HG03521 (cell line): ENCODE measurements at regions not wholly inside any gene's neighbourhood (a gene's known extent, or its start where the extent isn't known, plus 50 kb on each side); places are given as distances from the start of the nearest gene placed in this dataset.
"Not testable (repeated sequence)": the region's sequence is repeated elsewhere in the genome, so short reads cannot be mapped to it uniquely, and the experiment has no call there.

ENCODE experiments used
- ATAC-seq: cut with Tn5 transposase; IDR thresholded peaks from one replicate; pipeline ENCODE4 v1.9.1; 2021; ENCODE audit warnings: mild to moderate bottlenecking, moderate library complexity; ENCODE audit not compliant: unreplicated experiment

DNA sequence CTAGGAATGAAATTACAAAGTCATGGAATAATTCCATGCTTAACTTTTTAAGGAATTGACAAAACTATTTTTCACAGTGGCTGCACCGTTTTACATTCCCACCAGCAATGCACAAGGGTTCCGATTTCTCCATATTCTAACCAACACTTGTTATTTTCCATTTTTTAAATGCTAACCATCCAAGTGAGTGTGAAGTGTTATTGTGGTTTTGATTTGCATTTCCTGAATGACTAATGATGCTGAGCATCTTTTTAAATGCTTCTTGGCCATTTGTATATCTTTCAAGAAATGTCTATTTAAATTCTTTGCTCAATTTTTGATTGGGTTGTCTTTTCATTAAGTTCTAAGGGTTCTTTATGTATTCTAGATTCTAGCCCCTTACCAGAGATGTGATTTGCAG lies 479.5 kb upstream of the SMARCA2 start:
- ATAC-seq = no peak

- ATAC-seq = no peak
Measured at GRCh38 chr9:1536522-1537170, 478.5 kb upstream of the SMARCA2 start.

DNA sequence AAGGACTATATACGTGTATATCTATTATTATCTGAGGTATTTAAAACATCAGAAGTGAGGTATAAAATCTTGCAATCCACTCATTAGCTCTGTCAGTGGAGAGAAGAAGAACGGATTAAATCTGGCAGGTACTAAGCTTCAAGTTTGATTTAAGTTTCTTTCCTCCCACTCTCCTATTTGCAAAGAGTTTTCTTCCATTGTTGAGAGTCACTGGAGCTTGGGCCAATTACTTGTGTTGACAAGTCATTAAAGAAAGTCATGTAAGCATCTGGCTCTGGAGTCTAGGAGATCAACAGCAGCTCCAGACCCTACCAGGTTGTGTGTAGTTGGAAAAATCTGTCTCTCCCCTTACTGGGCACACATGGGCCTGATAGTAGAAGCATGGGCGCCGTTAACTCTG lies 476.8 kb upstream of the SMARCA2 start:
- ATAC-seq = no peak

GRCh38 chr9:1539216-1539615 lies 475.9 kb upstream of the SMARCA2 start:
- no peak for ATAC-seq

DNA sequence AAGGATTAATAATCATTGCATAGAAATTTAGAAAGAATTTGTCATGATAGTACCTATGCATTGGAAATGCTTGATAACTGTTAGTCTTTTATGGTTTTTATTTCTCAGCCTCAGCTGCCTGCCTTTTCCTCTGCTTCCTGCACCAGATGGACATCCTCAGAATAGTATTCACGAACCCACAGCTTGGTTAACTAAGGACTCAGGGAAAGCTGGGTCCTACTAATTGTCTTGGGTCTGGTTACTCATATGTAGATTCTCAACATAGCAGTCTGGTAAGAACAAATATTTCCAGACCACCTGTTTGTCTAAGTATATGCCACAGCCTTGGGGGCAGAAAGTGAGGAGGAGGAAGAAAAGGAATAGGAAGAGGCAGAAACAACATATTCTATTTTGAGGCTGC lies 464.5 kb upstream of the SMARCA2 start:
- no peak for ATAC-seq

DNA sequence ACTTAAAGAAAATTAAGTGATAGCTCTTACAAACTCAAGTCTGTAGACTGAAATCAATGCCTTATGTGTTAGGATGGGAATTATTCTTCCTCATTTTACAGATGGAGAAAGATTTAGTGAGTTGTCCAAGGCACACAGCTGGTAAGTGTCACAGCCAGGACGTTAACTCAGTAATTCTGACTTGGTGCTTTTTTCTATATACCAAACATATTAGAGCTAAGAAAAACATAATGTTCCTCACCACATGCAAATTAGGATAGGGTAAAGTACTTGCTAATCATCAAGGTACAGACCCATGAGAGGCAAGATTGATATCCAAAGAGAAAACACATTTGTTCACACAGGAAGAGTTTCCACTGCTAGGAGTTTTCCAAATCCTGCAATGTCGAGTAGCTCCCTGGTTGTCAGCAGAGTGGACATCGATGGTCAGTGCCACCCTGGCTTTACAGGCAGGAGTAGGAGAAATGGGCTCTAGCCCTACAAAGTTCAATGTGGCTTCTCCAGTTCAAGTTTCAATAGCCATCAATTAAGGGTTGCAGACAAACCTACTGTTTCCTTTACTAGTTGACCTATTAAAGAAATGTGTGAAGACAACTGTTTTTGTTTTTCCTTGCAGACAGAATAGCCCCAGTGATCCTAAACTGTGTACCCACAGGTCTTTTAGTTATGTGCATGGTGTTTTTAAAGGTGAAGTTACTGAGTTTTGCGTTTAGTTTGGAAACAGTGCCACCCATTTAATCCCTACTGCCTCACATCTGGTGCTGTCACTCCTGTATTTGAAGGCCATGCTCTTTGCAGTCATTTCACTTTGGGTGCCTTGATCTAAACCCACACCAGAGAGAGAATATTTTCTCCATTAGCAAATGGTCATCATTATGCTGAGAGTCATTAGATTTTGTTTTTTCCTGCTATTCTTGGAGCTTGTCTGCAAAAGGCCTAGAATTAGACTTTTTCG lies 460.8 kb upstream of the SMARCA2 start:
- peak; percentile 62 for ATAC-seq

DNA sequence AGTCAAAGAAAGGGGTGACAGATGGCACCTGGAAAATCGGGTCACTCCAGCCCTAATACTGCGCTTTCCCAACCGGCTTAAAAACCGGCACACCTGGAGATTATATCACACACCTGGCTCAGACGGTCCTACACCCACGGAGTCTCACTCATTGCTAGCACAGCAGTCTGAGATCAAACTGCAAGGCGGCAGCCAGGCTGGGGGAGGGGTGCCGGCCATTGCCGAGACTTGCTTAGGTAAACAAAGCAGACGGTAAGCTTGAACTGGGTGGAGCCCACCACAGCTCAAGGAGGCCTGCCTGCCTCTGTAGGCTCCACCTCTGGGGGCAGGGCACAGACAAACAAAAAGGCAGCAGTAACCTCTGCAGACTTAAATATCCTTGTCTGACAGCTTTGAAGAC lies 456.5 kb upstream of the SMARCA2 start:
- not testable (repeated sequence) for ATAC-seq

DNA sequence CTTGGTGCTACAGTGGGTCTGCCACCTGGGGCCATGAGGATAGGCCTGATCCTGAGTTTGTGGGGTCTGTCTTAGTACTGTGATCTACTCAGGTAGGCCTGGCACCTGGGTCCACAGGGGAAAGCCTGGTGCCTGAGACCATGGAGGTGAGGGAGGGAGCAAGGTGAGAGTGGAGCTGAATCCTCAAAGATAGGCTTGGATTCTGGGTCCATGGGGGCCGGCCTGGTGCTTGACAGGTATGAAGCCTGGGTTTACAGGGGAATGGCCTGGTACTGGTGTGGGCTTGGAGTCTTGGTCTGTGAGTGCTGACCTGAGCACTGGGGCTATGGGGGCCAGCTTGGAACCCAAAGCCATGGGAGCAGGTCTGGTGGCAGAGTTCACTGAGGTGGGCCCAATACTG lies 439.2 kb upstream of the SMARCA2 start:
- ATAC-seq = no peak

DNA sequence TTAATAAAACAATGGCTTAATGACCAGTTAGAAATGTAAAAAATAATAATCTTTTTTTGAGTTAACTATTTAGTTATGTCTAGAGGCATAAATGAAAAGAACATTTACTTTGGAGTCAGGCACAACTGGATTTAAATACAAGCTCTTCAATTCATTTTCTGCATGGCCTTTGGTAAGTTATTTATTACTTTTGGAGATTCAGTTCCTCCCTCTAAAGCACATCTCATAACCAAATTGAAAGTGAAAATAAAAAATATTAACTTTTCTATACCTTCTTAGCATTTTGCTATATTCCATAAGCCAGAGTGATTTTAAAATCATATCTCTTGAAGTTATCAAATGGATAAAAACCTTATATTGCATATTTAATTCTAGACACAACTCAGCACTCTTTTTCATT lies 434.9 kb upstream of the SMARCA2 start:
- ATAC-seq = peak; percentile 69

GRCh38 chr9:1581926-1582325 lies 433.2 kb upstream of the SMARCA2 start:
- no peak for ATAC-seq

DNA sequence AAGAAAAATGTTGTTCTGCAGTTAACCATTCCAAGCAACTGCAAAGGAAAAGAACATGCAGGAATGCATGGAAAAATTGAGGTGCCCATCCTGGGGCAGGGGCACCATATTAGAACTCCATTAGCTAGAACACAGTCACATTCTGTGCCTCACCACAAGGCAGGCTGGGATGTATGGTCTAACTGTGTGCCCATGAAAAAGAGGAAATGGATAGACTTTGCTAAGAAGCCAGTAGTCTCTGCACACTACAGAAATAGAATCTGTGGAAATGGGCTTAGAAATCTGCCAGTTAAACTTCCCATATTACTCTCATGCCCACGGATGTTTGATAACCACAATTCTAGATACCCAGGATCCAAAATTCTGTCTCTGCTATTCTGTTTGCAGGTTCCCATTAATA lies 423.8 kb upstream of the SMARCA2 start:
- ATAC-seq = no peak

DNA sequence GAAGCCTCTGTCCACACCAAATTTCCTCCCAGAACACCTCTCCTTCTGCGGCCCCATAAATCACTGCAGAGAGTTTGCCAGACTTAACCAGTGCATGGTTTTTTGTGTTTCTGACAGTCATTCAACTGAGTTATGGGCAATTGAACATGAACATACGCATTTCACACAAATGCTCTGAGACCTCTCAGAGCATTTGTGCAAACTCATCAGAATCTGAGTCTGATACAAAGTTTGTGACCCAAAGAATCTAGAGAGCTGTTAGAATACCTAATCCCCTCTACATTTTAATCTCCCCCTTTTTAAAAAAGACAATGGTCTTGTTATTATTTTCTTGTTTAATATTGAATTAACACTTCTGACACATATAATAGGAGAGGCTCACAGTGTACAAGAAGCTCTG lies 416.9 kb upstream of the SMARCA2 start:
- no peak for ATAC-seq

DNA sequence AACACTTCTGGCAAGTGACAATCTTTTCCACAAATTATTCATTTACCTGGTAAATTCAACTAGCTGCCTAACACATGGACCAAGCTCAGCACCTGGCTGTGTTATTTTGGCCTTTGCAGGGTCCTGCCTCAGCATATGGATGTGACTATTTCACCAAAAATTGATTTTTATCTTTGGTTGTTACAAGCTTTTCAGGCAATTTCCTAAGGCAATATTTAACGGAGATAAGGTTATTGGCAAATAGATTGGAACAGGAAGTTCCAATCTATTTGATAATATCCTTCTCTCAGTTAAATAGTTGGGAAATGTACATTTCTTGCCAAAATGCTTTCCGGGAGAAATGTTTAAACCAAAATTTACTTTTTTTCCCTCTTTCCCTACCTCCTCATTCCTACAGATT lies 415.2 kb upstream of the SMARCA2 start:
- no peak for ATAC-seq

DNA sequence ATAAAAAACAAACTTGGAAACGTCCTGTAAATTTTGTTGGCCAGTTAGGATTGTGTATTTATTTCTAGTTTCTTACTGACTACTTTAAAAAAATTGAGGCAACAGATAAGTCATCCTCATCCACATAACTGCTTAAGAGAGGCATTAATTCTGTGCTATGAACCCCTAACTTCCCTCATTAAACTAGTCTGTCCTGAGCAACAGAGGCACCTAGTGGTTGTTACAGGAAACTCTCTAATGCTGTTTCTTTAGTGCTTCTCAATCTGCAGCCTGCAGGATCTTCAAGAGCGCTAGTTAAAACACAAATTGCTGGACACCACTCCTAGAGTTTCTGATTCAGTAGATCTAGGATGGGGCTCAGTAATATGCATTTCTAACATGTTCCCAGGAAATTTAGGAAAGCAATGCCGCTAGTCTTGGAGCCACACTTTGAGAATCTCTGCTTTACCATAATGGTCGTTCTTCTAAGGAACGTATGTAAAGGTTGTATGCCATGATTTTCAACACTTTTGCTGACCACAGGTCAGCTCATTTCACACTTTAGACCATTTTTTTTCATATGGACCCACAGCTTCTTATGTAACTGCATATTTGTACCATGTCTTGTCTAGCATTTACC lies 410.1 kb upstream of the SMARCA2 start:
- peak; percentile 62 for ATAC-seq

GRCh38 chr9:1606253-1606652 lies 408.9 kb upstream of the SMARCA2 start:
- ATAC-seq = no peak

DNA sequence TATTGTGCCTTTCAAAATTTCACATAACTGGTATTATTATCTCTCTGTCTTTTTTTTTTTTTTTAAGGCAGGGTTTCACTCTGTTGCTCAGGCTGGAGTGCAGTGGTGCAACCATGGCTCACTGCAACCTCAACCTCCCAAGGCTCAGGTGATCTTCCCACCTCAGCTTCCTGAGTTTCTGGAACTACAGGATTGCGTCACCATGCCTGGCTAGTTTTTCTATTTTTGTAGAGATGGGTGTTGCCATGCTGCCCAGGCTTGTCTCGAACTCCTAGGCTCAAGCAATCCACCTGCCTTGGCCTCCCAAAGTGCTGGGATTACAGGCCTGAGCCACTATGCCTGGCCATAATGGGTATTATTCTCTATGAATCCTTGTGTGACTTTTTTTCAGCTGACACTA lies 402.3 kb upstream of the SMARCA2 start:
- no peak for ATAC-seq

GRCh38 chr9:1617419-1617818 lies 397.7 kb upstream of the SMARCA2 start:
- no peak for ATAC-seq

DNA sequence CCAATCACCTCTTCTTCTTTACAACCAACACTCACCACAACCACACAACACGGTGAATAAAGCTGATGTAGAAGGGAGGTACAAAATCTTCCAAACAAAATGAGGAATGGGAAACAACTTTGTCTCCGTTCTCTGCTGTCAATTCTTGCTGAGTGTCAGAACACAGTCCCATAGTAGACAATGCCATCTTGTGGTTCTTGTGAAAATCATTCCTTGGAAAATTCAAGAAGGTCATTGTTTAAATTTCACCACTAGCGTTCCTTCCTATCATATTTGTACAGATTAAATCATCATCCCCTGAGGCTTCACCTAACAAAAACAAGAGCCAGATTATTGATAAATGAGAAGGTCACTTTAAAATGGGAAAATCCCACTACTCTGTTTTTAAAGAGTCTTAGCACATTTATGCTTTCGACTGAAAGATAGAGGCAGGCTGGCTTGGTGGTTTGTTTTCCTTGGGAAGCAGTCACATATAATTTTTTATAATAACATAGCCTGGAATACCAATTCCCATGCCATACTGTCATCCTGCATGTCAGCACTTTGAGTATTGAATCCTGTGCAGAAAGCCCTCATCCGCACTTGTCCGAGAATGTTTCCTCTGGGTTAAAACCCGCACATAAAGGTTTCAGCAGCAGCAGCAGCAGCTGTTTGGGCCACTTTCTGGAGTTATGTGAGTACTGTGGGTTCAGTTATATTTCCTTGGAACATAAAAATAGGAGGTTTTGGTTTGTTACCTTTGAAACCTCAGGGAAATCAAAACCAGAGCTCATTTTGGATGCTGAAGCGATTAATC lies 395.0 kb upstream of the SMARCA2 start:
- no peak for ATAC-seq

DNA sequence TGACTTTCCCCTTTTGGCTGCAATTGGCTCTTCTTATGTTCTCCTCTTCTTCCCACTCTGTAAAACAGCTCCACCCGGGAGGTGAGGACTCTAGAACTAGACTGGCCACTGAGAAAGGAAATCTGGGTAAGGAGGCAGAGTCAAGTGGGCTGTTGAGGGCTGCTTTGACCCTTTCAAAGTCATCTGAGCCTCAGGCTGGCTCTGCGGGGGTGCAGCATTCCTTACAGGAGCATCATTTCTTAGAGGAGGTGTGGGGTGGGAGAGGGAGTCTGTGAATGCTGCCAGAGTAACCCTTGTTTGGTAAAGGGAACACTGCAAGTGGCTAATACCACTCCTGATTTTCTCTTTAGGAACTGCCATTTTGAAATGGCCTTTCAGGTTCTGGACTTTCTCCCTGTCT lies 377.7 kb upstream of the SMARCA2 start:
- ATAC-seq = no peak

GRCh38 chr9:1639166-1639565 lies 376.0 kb upstream of the SMARCA2 start:
- no peak for ATAC-seq

DNA sequence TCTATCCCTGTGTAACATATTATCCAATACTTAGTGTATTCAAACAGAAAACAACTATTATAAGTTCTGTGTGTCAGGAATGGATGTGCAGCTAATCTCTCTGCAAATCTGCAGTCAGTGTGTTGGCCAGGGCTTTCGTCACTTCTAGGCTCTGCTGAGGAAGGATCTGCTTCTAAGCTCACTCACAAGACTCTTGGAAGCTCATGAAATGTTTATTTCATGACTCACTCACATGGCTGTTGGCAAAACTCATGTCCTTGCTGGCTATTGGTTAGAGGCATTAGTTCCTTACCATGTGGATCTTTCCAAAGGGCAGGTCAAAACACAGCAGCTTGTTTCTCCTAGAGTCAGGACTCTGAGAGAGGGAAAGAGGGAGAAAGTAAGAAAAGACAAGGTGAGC lies 367.4 kb upstream of the SMARCA2 start:
- ATAC-seq = no peak
